ENCODE measurements at regions not wholly inside any gene's neighbourhood (a gene's known extent, or its start where the extent isn't known, plus 50 kb on each side); places are given as distances from the start of the nearest gene placed in this dataset.

GRCh38 chr5:125316391-125316790, 570.0 kb upstream of the ZNF608 start:
- CTCF ChIA-PET, result no interaction called here
- BruUV-seq (replicated peaks), result no TSS peak
- Mint-ChIP-seq H3K4me3 (ENCODE audit: unreplicated experiment) (no peak overlapping the region), H3K9me3 (ENCODE audit: unreplicated experiment) (peaks cover 23% of the 10 kb centered on the region), H3K4me1 (ENCODE audit: low read depth, unreplicated experiment) (peaks cover 6% of the 10 kb centered on the region), H3K36me3 (ENCODE audit: insufficient read depth, unreplicated experiment) (peaks cover 6% of the 10 kb centered on the region), H3K27ac (ENCODE audit: unreplicated experiment) (no peak overlapping the region), H3K27me3 (ENCODE audit: insufficient read depth, unreplicated experiment) (no peaks in the 10 kb centered on the region)
- H3K4me1 ChIP-seq, result no peaks in the 10 kb centered on the region
- DNase-seq, result no peak
- no peak overlapping the region for H3K4me3 ChIP-seq (ENCODE audit: low read depth, low read length)
- POLR2A ChIA-PET, result no interaction called here
- no peaks in the 10 kb centered on the region for H3K27me3 ChIP-seq (replicated peaks; ENCODE audit: control insufficient read depth, insufficient read depth, low read length)
- TF ChIP-seq, protein P1, sequence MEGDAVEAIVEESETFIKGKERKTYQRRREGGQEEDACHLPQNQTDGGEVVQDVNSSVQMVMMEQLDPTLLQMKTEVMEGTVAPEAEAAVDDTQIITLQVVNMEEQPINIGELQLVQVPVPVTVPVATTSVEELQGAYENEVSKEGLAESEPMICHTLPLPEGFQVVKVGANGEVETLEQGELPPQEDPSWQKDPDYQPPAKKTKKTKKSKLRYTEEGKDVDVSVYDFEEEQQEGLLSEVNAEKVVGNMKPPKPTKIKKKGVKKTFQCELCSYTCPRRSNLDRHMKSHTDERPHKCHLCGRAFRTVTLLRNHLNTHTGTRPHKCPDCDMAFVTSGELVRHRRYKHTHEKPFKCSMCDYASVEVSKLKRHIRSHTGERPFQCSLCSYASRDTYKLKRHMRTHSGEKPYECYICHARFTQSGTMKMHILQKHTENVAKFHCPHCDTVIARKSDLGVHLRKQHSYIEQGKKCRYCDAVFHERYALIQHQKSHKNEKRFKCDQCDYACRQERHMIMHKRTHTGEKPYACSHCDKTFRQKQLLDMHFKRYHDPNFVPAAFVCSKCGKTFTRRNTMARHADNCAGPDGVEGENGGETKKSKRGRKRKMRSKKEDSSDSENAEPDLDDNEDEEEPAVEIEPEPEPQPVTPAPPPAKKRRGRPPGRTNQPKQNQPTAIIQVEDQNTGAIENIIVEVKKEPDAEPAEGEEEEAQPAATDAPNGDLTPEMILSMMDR (IDR thresholded peaks at IDR 0.05; ENCODE audit: insufficient read depth in 1 of 2, low read depth in 1 of 2, low read length in 1 of 2, severe bottlenecking in 1 of 2, unreplicated experiment in 1 of 2), result no peak
- intact Hi-C loops (cut with micrococcal nuclease; ENCODE audit: unreplicated experiment), result no loop called here
- no peaks in the 10 kb centered on the region for H3K9me3 ChIP-seq
- no peaks in the 10 kb centered on the region for H3K36me3 ChIP-seq (ENCODE audit: control insufficient read depth, insufficient read depth, low read length)

- Histone ChIP-seq H3K27me3 (replicated peaks; ENCODE audit: control insufficient read depth, insufficient read depth, low read length) (no peaks in the 10 kb centered on the region), H3K36me3 (ENCODE audit: control insufficient read depth, insufficient read depth, low read length) (no peaks in the 10 kb centered on the region), H3K9me3 (no peaks in the 10 kb centered on the region), H3K4me1 (no peaks in the 10 kb centered on the region), H3K4me3 (ENCODE audit: low read depth, low read length) (no peak overlapping the region)
- DNase-seq, result no peak
- Mint-ChIP-seq H3K4me1 (ENCODE audit: low read depth, unreplicated experiment) (peaks cover 6% of the 10 kb centered on the region), H3K36me3 (ENCODE audit: insufficient read depth, unreplicated experiment) (peaks cover 6% of the 10 kb centered on the region), H3K27ac (ENCODE audit: unreplicated experiment) (no peak overlapping the region), H3K9me3 (ENCODE audit: unreplicated experiment) (peaks cover 23% of the 10 kb centered on the region), H3K27me3 (ENCODE audit: insufficient read depth, unreplicated experiment) (no peaks in the 10 kb centered on the region), H3K4me3 (ENCODE audit: unreplicated experiment) (no peak overlapping the region)
- intact Hi-C loops (cut with micrococcal nuclease; ENCODE audit: unreplicated experiment), result no loop called here
- no TSS peak for BruUV-seq (replicated peaks)
- CTCF ChIA-PET, result no interaction called here
- TF ChIP-seq, protein P1 (IDR thresholded peaks at IDR 0.05; ENCODE audit: insufficient read depth in 1 of 2, low read depth in 1 of 2, low read length in 1 of 2, severe bottlenecking in 1 of 2, unreplicated experiment in 1 of 2), result no peak
- POLR2A ChIA-PET, result no interaction called here
Observed at GRCh38 chr5:125316915-125317535, 570.6 kb upstream of the ZNF608 start.

DNA sequence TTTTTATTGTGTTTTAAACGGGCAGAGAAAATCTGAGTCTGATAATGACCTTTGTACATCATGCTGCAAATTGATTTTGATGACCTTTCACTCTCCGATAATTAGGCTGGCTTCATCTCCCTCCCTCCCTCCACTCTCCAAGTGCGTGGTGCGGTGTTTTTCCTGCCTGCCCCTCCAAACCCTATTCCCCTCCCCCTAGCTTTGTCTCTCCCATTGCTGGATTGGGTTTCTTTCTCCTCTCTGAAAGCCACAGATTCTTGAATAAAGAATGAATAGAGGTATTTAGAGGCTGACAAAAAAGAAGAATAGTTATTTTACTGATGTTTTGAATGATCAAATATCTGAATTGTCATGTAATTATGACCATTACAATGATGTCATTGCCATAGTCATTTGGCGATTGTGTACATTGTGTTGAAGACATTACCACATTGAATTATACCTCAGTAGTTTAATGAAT, 571.1 kb upstream of the ZNF608 start:
- Mint-ChIP-seq H3K4me3 (ENCODE audit: unreplicated experiment) (no peak overlapping the region), H3K27ac (ENCODE audit: unreplicated experiment) (no peak overlapping the region), H3K4me1 (ENCODE audit: low read depth, unreplicated experiment) (peaks cover 6% of the 10 kb centered on the region), H3K36me3 (ENCODE audit: insufficient read depth, unreplicated experiment) (peaks cover 6% of the 10 kb centered on the region), H3K27me3 (ENCODE audit: insufficient read depth, unreplicated experiment) (no peaks in the 10 kb centered on the region), H3K9me3 (ENCODE audit: unreplicated experiment) (peaks cover 23% of the 10 kb centered on the region)
- no TSS peak for BruUV-seq (replicated peaks)
- no peaks in the 10 kb centered on the region for H3K4me1 ChIP-seq
- POLR2A ChIA-PET, result no interaction called here
- TF ChIP-seq, protein P1 (IDR thresholded peaks at IDR 0.05; ENCODE audit: insufficient read depth in 1 of 2, low read depth in 1 of 2, low read length in 1 of 2, severe bottlenecking in 1 of 2, unreplicated experiment in 1 of 2), result no peak
- H3K36me3 ChIP-seq (ENCODE audit: control insufficient read depth, insufficient read depth, low read length), result no peaks in the 10 kb centered on the region
- H3K9me3 ChIP-seq, result no peaks in the 10 kb centered on the region
- intact Hi-C loops (cut with micrococcal nuclease; ENCODE audit: unreplicated experiment), result no loop called here
- CTCF ChIA-PET, result no interaction called here
- no peaks in the 10 kb centered on the region for H3K27me3 ChIP-seq (replicated peaks; ENCODE audit: control insufficient read depth, insufficient read depth, low read length)
- no peak for DNase-seq
- H3K4me3 ChIP-seq (ENCODE audit: low read depth, low read length), result no peak overlapping the region
